MCF 10A (cell line): ENCODE measurements at regions not wholly inside any gene's neighbourhood (a gene's known extent, or its start where the extent isn't known, plus 50 kb on each side); places are given as distances from the start of the nearest gene placed in this dataset.

Source experiments
- BruUV-seq: library from RNA; stranded (reverse); fragments of 400-500 nt; replicated peaks from 2 replicates; lab custom pipeline; 2021; lab: Mats Ljungman, UMichigan
- CTCF ChIA-PET: fragments of 300-600 bp; sonication (Branson Sonifier 250); formaldehyde crosslinking; extraction: SDS; loops from one replicate; lab custom pipeline; 2021; ENCODE audit warnings: antibody characterized with exemption, inconsistent platforms; lab: Yijun Ruan, JAX
- POLR2A ChIA-PET: fragments of 300-600, 350-650 bp; sonication (Branson Sonifier 250); formaldehyde crosslinking; extraction: SDS; loops from one replicate; lab custom pipeline; 2020; ENCODE audit warnings: antibody characterized with exemption, inconsistent platforms; lab: Yijun Ruan, JAX
- DNase-seq: peaks from one replicate; pipeline ENCODE4 v3.0.0-alpha.2; 2018; ENCODE audit not compliant: unreplicated experiment
- H3K27ac Mint-ChIP-seq: one replicate; pipeline ENCODE4 v1.8.0; 2022; ENCODE audit warnings: mild to moderate bottlenecking, low read depth, mixed read lengths; ENCODE audit not compliant: unreplicated experiment
- H3K27me3 Mint-ChIP-seq: one replicate; pipeline ENCODE4 v1.8.0; 2022; ENCODE audit warnings: mixed read lengths; ENCODE audit not compliant: insufficient read depth, unreplicated experiment
- H3K36me3 Mint-ChIP-seq: one replicate; pipeline ENCODE4 v1.8.0; 2022; ENCODE audit warnings: mild to moderate bottlenecking, moderate library complexity, mixed read lengths; ENCODE audit not compliant: insufficient read depth, unreplicated experiment
- H3K4me1 Mint-ChIP-seq: one replicate; pipeline ENCODE4 v1.8.0; 2022; ENCODE audit warnings: mixed read lengths; ENCODE audit not compliant: insufficient read depth, unreplicated experiment
- H3K4me3 Mint-ChIP-seq: one replicate; pipeline ENCODE4 v1.8.0; 2022; ENCODE audit warnings: mild to moderate bottlenecking, moderate library complexity, mixed read lengths; ENCODE audit not compliant: unreplicated experiment
- H3K9me3 Mint-ChIP-seq: one replicate; pipeline ENCODE4 v1.8.0; 2022; ENCODE audit warnings: mixed read lengths; ENCODE audit not compliant: unreplicated experiment
- intact Hi-C: fragments of 100-400 bp; cut with micrococcal nuclease; formaldehyde crosslinking; loops from 2 replicates; pipeline ENCODE4 v1.14.1; 2022
- TF ChIP-seq, protein P1 (sequence below): fragments of 200-600 bp; IDR thresholded peaks from one replicate; pipeline ENCODE4 v1.8.0; 2022; ENCODE audit warnings: antibody characterized with exemption, mild to moderate bottlenecking; ENCODE audit not compliant: unreplicated experiment

DNA sequence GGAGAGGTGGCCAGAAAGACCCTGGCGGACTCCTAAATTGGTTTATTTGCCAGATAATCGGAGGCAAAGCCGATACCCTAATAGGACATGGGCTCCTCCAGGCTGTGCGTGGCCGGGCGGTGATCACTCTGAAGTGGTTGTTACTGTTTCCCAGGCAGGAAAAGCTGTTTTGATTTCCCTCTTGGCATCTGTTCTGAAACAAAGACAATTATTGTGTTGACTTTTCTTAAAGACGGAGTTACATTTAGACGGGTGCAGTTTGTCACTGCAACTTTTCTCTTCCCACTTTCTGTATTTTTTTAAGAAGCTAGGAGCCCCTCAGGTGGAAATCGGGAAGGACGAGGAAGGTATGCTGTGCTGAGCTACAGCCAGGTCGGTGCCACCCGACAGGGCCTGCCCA lies 1288.4 kb downstream of the BRD1 start:
- no peak overlapping the region for H3K4me3 Mint-ChIP-seq
- no peak for DNase-seq
- no peaks in the 10 kb centered on the region for H3K36me3 Mint-ChIP-seq
- CTCF ChIA-PET: no interaction called here
- no TSS peak for BruUV-seq
- TF ChIP-seq, protein P1, sequence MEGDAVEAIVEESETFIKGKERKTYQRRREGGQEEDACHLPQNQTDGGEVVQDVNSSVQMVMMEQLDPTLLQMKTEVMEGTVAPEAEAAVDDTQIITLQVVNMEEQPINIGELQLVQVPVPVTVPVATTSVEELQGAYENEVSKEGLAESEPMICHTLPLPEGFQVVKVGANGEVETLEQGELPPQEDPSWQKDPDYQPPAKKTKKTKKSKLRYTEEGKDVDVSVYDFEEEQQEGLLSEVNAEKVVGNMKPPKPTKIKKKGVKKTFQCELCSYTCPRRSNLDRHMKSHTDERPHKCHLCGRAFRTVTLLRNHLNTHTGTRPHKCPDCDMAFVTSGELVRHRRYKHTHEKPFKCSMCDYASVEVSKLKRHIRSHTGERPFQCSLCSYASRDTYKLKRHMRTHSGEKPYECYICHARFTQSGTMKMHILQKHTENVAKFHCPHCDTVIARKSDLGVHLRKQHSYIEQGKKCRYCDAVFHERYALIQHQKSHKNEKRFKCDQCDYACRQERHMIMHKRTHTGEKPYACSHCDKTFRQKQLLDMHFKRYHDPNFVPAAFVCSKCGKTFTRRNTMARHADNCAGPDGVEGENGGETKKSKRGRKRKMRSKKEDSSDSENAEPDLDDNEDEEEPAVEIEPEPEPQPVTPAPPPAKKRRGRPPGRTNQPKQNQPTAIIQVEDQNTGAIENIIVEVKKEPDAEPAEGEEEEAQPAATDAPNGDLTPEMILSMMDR: no peak
- POLR2A ChIA-PET: no interaction called here
- H3K9me3 Mint-ChIP-seq: peaks cover 18% of the 10 kb centered on the region
- intact Hi-C loops: no loop called here
- H3K27me3 Mint-ChIP-seq: no peaks in the 10 kb centered on the region
- H3K27ac Mint-ChIP-seq: no peak overlapping the region
- no peaks in the 10 kb centered on the region for H3K4me1 Mint-ChIP-seq

DNA sequence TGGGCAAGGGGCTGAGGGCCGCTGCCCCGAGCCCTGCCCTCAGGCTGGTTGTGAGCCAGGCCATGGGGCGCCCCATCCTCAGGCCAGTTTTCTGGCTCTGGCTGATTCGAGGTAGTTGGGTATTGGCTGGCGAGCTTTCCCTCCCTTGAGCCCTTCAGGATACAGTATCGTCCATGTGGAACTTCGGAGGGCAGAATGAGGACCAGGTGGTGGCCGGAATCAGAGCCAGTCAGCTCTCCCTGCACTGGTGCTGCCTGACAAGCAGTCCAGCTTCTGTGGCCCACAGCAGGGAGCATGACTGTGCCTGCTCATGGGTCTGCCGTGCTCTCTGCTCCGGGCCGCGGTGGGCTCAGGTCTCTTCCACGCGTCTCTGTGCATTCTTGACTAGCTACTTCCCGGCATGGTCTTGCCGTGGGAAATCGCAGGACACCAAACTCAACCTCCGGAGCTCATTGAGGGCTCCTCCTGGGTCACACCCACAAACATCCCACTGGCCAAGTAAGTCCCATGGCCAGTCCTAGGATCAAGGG lies 1289.3 kb downstream of the BRD1 start:
- intact Hi-C loops: no loop called here
- no TSS peak for BruUV-seq
- no peaks in the 10 kb centered on the region for H3K4me1 Mint-ChIP-seq
- H3K27ac Mint-ChIP-seq: no peak overlapping the region
- no peaks in the 10 kb centered on the region for H3K36me3 Mint-ChIP-seq
- H3K4me3 Mint-ChIP-seq: no peak overlapping the region
- TF ChIP-seq, protein P1: no peak
- no peak for DNase-seq
- H3K27me3 Mint-ChIP-seq: no peaks in the 10 kb centered on the region
- CTCF ChIA-PET: interaction anchor here (0.7 kb wide), 1 partner anchor 937 kb away, joined by 3 read pairs; no protein-coding TSS in a partner anchor
- POLR2A ChIA-PET: no interaction called here
- H3K9me3 Mint-ChIP-seq: peaks cover 24% of the 10 kb centered on the region

DNA sequence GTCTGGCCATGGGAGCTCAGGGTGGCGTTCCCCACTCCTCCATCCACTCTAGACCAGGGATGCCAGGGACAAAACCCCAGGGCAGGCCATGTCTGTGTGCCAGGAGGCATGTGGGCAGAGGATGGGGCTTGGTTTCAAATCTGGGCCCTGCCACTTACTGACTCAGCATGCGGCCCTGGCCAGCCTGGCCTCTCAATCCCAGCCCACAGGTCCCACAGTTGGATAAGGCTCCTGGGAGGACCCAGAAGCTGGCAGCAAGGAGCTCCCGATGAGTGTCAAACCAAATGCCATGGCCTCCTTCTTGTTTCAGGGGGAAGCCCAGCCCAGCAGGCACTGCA lies 1290.4 kb downstream of the BRD1 start:
- TF ChIP-seq, protein P1: no peak
- ChIA-PET POLR2A (no interaction called here), CTCF (interaction anchor here (0.6 kb wide), 1 partner anchor 19 kb away, joined by 3 read pairs; no protein-coding TSS in a partner anchor)
- no TSS peak for BruUV-seq
- Mint-ChIP-seq H3K4me3 (no peak overlapping the region), H3K27ac (no peak overlapping the region), H3K27me3 (no peaks in the 10 kb centered on the region), H3K36me3 (no peaks in the 10 kb centered on the region), H3K4me1 (no peaks in the 10 kb centered on the region), H3K9me3 (peaks cover 20% of the 10 kb centered on the region)
- DNase-seq: no peak
- intact Hi-C loops: no loop called here

DNA sequence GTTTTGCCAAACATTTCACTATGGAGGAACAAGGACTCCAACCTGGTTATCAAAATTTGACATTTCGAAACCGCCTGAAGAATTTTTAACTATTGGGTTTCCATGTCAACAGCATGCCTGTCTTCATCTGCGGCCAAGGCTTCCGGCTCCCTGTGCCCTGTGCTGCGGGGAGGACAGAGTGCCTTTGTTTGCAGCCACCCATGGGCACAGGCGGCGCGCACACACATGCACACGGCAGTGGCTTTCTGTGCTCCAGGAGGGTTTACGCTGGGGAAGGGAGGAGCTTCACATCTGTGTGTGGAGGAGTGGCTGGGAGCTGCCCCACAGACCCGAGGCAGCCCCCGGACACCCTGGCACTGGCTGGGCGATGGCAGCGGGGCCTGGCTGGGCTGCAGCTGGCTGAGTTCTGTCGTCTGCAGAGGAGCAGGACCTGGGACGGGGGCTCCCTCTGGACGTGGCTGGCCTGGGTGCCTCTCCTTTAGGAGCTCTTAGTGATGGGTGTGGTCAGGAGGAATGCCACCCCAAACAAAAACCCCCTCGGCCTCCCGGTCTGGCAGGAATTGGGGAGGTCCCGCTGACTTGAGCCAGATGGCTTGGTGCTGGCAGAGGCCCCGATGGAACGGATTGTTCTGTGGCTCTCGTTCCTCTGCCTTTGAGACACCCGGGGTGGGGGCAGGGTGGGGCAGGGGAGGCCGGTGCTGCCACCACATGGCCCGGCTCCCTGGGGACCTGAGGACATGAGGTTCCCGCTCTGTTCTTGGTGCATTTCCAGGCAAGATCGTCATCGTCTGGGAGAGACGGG lies 1290.9 kb downstream of the BRD1 start:
- TF ChIP-seq, protein P1: no peak
- Mint-ChIP-seq H3K27ac (no peak overlapping the region), H3K27me3 (no peaks in the 10 kb centered on the region), H3K9me3 (peaks cover 17% of the 10 kb centered on the region), H3K36me3 (no peaks in the 10 kb centered on the region), H3K4me3 (no peak overlapping the region), H3K4me1 (no peaks in the 10 kb centered on the region)
- ChIA-PET POLR2A (no interaction called here), CTCF (no interaction called here)
- DNase-seq: no peak
- intact Hi-C loops: no loop called here
- no TSS peak for BruUV-seq
